Mucosa of rectum (tissue), 2 donors: ENCODE measurements at regions not wholly inside any gene's neighbourhood (a gene's known extent, or its start where the extent isn't known, plus 50 kb on each side); places are given as distances from the start of the nearest gene placed in this dataset.

ENCODE experiments used
- H3K27ac ChIP-seq, 2 donors: one replicate each; pipeline ENCODE4 v1.7.0; 2013; ENCODE audit warnings: inconsistent platforms in 2 of 2, low read depth in 2 of 2, low read length in 2 of 2
- H3K27me3 ChIP-seq, 2 donors: one replicate each; pipeline ENCODE4 v1.7.0; 2013; ENCODE audit warnings: low read length in 2 of 2; ENCODE audit not compliant: control insufficient read depth in 2 of 2, insufficient read depth in 2 of 2
- H3K36me3 ChIP-seq, 2 donors: one replicate each; pipeline ENCODE4 v1.7.0; 2013; ENCODE audit warnings: low read length in 2 of 2; ENCODE audit not compliant: control insufficient read depth in 2 of 2, insufficient read depth in 2 of 2
- H3K4me1 ChIP-seq, 2 donors: one replicate each; pipeline ENCODE4 v1.7.0; 2013; ENCODE audit warnings: low read length in 2 of 2, mild to moderate bottlenecking in 1 of 2; ENCODE audit not compliant: control insufficient read depth in 2 of 2, insufficient read depth in 2 of 2
- H3K4me3 ChIP-seq, 2 donors: one replicate each; pipeline ENCODE4 v1.7.0; 2013; ENCODE audit warnings: low read length in 2 of 2
- H3K9ac ChIP-seq, 2 donors: one replicate each; pipeline ENCODE4 v1.7.0; 2013; ENCODE audit warnings: low read length in 2 of 2, low read depth in 1 of 2, mild to moderate bottlenecking in 1 of 2
- H3K9me3 ChIP-seq, 2 donors: one replicate each; pipeline ENCODE4 v1.7.0; 2013; ENCODE audit warnings: low read length in 2 of 2; ENCODE audit not compliant: control insufficient read depth in 2 of 2
- donor health status: healthy.
- donor health status: Normal muscosa, but diverticular disease.

- Histone ChIP-seq H3K27ac (no peak overlapping the region), H3K4me1 (no peaks in the 10 kb centered on the region), H3K36me3 (no peaks in the 10 kb centered on the region), H3K9me3 (no peaks in the 10 kb centered on the region), H3K27me3 (no peaks in the 10 kb centered on the region), H3K4me3 (no peak overlapping the region), H3K9ac (no peak overlapping the region)
Measured at GRCh38 chr6:105546754-105547153, 143.9 kb upstream of the PREP start.

- no peaks in the 10 kb centered on the region for H3K4me1 ChIP-seq
- H3K36me3 ChIP-seq = no peaks in the 10 kb centered on the region
- no peaks in the 10 kb centered on the region for H3K9me3 ChIP-seq
- no peak overlapping the region for H3K9ac ChIP-seq
- no peak overlapping the region for H3K27ac ChIP-seq
- no peaks in the 10 kb centered on the region for H3K27me3 ChIP-seq
- H3K4me3 ChIP-seq = no peak overlapping the region
Measured at GRCh38 chr6:105545947-105546731, 143.3 kb upstream of the PREP start.

- H3K27ac ChIP-seq = no peak overlapping the region
Measured at GRCh38 chr6:105545228-105545920, 142.5 kb upstream of the PREP start.

GRCh38 chr6:105539911-105540310 is 137.0 kb upstream of the PREP start:
- H3K9me3 ChIP-seq = no peaks in the 10 kb centered on the region
- no peaks in the 10 kb centered on the region for H3K4me1 ChIP-seq
- H3K9ac ChIP-seq = no peak overlapping the region
- H3K36me3 ChIP-seq = no peaks in the 10 kb centered on the region
- no peak overlapping the region for H3K27ac ChIP-seq
- H3K4me3 ChIP-seq = no peak overlapping the region
- H3K27me3 ChIP-seq = no peaks in the 10 kb centered on the region

More at GRCh38 chr6:105545228-105545920, 142.5 kb upstream of the PREP start:
- no peak overlapping the region for H3K4me3 ChIP-seq
- no peaks in the 10 kb centered on the region for H3K27me3 ChIP-seq
- no peak overlapping the region for H3K9ac ChIP-seq
- H3K9me3 ChIP-seq = no peaks in the 10 kb centered on the region
- no peaks in the 10 kb centered on the region for H3K4me1 ChIP-seq
- no peaks in the 10 kb centered on the region for H3K36me3 ChIP-seq

- Histone ChIP-seq H3K9me3 (no peaks in the 10 kb centered on the region), H3K36me3 (no peaks in the 10 kb centered on the region), H3K4me3 (no peak overlapping the region), H3K9ac (no peak overlapping the region), H3K27me3 (no peaks in the 10 kb centered on the region), H3K27ac (no peak overlapping the region), H3K4me1 (no peaks in the 10 kb centered on the region)
Measured at GRCh38 chr6:105537981-105538578, 135.2 kb upstream of the PREP start.

- H3K4me3 ChIP-seq = no peak overlapping the region
- no peak overlapping the region for H3K27ac ChIP-seq
- no peaks in the 10 kb centered on the region for H3K4me1 ChIP-seq
- H3K36me3 ChIP-seq = no peaks in the 10 kb centered on the region
- no peaks in the 10 kb centered on the region for H3K9me3 ChIP-seq
- no peak overlapping the region for H3K9ac ChIP-seq
- H3K27me3 ChIP-seq = no peaks in the 10 kb centered on the region
Measured at GRCh38 chr6:105536961-105537360, 134.1 kb upstream of the PREP start.

- H3K9me3 ChIP-seq = no peaks in the 10 kb centered on the region
- H3K27ac ChIP-seq = no peak overlapping the region
- H3K4me1 ChIP-seq = no peaks in the 10 kb centered on the region
- no peak overlapping the region for H3K4me3 ChIP-seq
- no peak overlapping the region for H3K9ac ChIP-seq
- no peaks in the 10 kb centered on the region for H3K27me3 ChIP-seq
- no peaks in the 10 kb centered on the region for H3K36me3 ChIP-seq
Measured at GRCh38 chr6:105533301-105533700, 130.4 kb upstream of the PREP start.

- no peaks in the 10 kb centered on the region for H3K4me1 ChIP-seq
- H3K9me3 ChIP-seq = no peaks in the 10 kb centered on the region
- H3K36me3 ChIP-seq = no peaks in the 10 kb centered on the region
- no peak overlapping the region for H3K27ac ChIP-seq
- H3K27me3 ChIP-seq = no peaks in the 10 kb centered on the region
- no peak overlapping the region for H3K9ac ChIP-seq
- no peak overlapping the region for H3K4me3 ChIP-seq
Measured at GRCh38 chr6:105526225-105526872, 123.5 kb upstream of the PREP start.

GRCh38 chr6:105522626-105523322 is 119.9 kb upstream of the PREP start:
- Histone ChIP-seq H3K27me3 (no peaks in the 10 kb centered on the region), H3K27ac (no peak overlapping the region), H3K4me1 (no peaks in the 10 kb centered on the region), H3K4me3 (no peak overlapping the region), H3K9ac (no peak overlapping the region), H3K9me3 (no peaks in the 10 kb centered on the region), H3K36me3 (no peaks in the 10 kb centered on the region)
